NOMO-1 treated with DMSO at 0.1 percent for 48 hours (cell line): ENCODE measurements at regions not wholly inside any gene's neighbourhood (a gene's known extent, or its start where the extent isn't known, plus 50 kb on each side); places are given as distances from the start of the nearest gene placed in this dataset.
"Not testable (repeated sequence)": the region's sequence is repeated elsewhere in the genome, so short reads cannot be mapped to it uniquely, and the experiment has no call there.

Experiments used
- DNase-seq: peaks from one replicate; lab custom pipeline; 2025; ENCODE audit not compliant: unreplicated experiment; lab: John Stamatoyannopoulos, UW

DNA sequence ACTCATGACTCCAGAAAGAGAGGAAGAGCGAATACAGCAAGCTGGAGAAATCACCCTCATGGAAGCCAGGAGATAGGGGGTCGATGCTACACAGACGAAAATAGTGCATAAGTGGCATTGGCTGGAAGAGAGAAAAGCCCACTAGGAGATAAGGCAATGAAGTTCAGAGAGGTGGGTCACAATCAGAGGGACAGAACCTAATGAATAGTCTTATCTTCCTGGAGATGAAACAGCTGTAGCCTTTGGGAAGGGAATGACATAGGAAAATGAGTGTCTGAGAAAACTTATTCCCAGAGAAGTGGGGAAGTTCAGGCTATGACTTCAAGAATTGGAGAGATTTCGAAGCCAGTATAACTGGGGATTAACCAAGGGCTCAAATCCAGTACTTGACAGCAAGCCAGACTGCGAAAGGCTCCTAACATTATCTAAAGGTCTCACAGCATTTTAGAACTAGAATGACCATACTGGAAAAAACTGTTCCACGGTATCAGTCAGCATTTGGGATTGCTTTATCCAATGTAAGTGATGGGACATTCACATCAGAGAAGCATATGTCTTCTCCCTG is 211.1 kb downstream of the ZNF365 start:
- no peak for DNase-seq

DNA sequence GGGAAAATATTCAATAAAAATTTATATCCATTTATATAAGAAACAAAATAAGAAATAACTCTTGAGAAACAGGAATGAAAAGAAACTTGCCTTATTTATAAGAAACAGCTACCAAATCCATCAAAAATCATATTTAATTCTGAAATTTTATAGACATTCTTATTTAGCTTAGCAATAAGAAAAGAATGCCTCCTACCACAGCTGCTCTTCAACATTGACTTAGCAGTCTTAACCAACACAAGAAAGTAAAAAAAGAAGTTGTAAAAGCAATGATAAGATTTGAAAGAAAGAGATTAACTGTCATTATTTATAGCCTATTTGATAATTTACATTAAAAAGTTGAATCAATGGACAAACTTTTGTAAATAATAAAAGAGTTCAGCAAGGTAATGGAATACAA is 212.8 kb downstream of the ZNF365 start:
- no peak for DNase-seq

GRCh38 chr10:62588116-62588515 is 213.9 kb downstream of the ZNF365 start:
- no peak for DNase-seq

DNA sequence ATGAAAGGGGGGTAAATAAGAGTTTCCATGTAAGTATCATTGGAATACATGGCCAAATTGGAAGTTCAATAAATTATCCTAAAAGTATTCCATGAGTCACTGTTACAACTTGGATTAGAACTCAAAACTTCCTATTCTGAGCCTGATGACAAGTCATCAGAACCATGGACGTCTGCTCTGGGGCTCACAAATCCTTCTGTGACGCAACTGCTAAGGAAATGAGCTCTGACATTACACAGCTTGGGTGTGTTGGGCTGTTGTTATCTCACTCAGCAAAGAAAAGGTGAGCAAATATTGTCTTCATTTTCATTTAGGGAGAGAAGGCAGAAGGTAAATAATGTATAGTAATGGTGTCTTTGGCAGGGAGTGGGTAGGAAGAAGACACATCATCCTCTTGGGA is 214.8 kb upstream of the ADO start:
- DNase-seq = no peak

- peak; percentile 7 for DNase-seq
These were observed 214.2 kb upstream of the ADO start for GRCh38 chr10:62590306-62590705.

DNA sequence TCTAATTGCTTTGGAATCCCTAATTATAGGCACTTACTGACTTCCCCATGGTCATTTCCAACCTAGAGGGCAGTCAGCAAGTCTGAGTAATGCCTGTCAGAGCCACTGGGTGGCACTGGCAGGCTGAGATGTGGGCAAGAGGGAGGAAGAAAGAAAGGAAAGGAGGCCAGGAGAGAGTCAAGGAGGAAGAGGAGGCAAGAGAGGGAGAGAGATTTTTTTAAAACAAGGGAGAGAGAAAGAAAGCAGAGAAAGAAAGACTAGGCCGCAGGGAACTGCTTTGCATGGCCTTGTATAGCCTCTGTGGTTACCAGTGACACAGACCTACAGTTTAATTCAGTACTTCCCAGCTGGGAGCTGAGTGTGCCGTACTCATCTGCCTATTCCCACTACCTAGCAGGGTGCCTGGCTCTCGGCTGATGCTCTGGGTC is 210.4 kb upstream of the ADO start:
- DNase-seq = peak; percentile 59

- DNase-seq = no peak
These were observed 207.3 kb upstream of the ADO start for GRCh38 chr10:62597226-62597625.

DNA sequence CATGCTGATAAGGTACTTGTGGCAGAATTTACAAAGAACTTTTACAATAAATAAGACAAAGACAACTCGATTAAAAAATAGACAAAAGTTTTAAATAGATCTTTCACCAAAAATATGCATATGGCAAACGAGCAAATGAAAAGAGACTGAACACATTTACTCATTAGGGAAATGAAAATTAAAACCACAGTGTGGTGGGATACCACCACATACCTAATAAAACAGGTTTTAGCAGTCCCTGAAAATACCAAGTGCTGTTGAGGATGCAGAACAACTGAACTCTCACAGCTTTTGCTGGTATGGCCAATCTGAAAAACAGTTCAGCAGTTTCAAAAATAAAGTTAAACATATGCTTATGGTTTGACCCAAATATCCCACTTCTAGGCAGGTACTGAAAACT is 205.4 kb upstream of the ADO start:
- no peak for DNase-seq

DNA sequence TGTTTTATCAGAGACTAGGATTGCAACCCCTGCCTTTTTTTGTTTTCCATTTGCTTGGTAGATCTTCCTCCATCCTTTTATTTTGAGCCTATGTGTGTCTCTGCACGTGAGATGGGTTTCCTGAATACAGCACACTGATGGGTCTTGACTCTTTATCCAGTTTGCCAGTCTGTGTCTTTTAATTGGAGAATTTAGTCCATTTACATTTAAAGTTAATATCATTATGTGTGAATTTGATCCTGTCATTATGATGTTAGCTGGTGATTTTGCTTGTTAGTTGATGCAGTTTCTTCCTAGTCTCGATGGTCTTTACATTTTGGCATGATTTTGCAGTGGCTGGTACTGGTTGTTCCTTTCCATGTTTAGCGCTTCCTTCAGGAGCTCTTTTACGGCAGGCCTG is 198.0 kb upstream of the ADO start:
- not testable (repeated sequence) for DNase-seq

DNA sequence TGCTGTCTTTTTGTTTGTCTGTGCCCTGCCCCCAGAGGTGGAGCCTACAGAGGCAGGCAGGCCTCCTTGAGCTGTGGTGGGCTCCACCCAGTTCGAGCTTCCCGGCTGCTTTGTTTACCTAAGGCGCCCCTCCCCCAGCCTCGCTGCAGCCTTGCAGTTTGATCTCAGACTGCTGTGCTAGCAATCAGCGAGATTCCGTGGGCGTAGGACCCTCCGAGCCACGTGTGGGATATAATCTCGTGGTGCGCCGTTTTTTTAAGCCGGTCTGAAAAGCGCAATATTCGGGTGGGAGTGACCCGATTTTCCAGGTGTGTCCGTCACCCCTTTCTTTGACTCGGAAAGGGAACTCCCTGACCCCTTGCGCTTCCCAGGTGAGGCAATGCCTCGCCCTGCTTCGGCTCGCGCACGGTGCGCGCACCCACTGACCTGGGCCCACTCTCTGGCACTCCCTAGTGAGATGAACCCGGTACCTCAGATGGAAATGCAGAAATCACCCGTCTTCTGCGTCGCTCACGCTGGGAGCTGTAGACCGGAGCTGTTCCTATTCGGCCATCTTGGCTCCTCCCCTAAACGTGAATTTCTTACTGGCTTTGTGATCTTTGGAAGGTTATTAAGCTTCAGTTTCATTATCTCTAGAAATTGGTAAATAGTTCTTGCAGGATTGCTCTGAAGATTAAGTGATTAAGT is 196.2 kb upstream of the ADO start:
- DNase-seq = not testable (repeated sequence)

- DNase-seq = peak; percentile 68
These were observed 193.8 kb upstream of the ADO start for GRCh38 chr10:62610649-62611229.

DNA sequence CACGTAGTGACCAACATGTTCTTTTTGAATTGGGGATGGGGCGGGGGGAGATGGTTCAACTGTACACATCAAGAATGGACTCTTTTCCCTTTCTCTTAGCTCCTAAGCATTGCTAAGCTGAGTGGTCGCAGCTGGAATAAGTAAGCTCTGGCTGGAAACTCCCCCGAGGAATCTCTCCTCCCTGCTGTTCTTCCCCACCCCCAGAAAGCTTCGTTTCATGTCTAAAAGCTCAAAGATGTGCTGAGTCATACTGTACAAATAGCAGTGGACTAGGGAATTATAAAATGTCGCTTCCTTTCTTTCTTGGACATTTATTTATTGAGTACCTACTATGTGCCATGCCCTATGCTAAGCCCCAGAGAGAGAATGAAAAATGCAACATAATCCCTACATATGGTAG is 191.1 kb upstream of the ADO start:
- DNase-seq = no peak

DNA sequence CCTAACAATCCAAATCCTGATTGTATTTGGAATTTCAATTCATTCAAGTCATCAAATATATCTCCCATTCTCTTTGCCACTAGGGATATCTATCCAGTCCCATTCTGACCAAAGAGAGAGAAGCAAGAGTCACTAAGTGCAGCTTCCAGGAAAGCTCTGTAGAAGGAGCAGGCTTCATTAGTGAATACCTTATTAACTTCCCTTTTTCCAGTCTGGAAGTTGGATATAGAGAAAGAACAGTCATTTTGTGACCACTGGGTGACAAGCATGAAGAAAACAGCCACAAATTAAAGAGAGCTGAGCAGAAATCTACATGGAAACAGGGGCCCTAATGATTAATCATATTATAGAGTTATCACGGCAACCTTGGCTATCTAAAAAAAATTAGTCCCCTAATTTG is 190.7 kb upstream of the ADO start:
- no peak for DNase-seq

- DNase-seq = no peak
These were observed 189.9 kb upstream of the ADO start for GRCh38 chr10:62614389-62615157.

- no peak for DNase-seq
These were observed 187.5 kb upstream of the ADO start for GRCh38 chr10:62616885-62617590.

DNA sequence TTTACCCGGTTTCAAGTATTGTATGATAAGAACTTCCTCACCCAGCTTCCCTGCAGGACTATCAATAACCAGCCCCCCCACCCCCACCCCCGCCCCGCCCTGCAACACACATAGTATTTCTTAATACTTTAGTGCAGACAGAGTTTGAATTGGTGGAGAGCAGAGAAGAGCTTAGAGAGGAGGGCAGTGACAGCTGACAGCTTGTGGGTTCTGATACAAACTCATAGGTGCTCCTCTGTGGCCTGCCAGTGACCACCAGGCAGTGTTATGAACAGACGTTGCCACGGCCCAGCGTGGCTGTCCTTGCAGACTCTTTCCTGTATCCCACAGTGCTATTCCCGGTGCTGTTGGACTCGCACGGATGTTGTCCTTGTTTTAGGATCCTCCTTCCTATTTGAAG is 186.9 kb upstream of the ADO start:
- DNase-seq = peak; percentile 44

GRCh38 chr10:62618054-62618453 is 186.5 kb upstream of the ADO start:
- peak; percentile 55 for DNase-seq

- DNase-seq = peak; percentile 72
These were observed 185.7 kb upstream of the ADO start for GRCh38 chr10:62618576-62619412.

DNA sequence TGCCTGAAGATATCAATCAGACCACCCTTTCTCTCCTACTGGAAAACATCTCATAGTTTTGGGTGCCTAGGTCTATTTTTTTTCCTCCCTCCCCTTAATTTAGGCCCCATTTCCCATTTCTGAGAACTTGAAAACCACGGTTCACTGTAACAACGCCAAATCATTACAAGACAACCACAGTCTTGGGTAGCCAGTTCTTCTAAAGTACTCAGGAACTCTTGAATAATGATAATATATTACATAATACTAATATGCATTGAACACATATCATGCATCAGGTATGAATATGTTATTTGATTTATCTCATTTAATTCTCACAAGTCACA is 185.1 kb upstream of the ADO start:
- DNase-seq = peak; percentile 40

GRCh38 chr10:62620491-62620890 is 184.0 kb upstream of the ADO start:
- DNase-seq = peak; percentile 91

DNA sequence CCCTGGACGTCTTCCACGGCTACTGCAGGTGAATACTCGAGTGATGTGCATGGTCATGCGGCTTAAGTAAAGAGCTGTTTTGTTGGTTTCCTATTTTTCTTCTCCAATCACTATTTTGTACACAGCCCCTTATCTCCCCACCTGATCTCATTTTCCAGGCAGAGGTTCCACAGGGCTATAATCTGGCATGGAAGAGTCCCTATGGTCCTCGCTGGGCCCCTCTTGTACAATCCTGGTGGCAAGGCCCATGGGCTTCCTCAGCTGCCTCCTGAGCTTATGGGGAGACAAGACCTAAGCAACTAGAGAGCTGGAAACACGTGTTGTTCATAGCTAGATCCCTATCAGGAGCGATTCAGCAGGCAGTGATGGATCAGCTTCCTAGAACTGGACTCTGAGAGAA is 181.3 kb upstream of the ADO start:
- no peak for DNase-seq
